Osteoblast (primary cell): ENCODE measurements at regions not wholly inside any gene's neighbourhood (a gene's known extent, or its start where the extent isn't known, plus 50 kb on each side); places are given as distances from the start of the nearest gene placed in this dataset.
"Not testable (repeated sequence)": the region's sequence is repeated elsewhere in the genome, so short reads cannot be mapped to it uniquely, and the experiment has no call there.

Experiments
- DNase-seq: peaks from one replicate; pipeline ENCODE4 v3.0.0; 2011; ENCODE audit warnings: low spot score, mixed read lengths; ENCODE audit not compliant: insufficient read length; ENCODE audit errors: missing footprints
- H2AFZ ChIP-seq: 2 replicates; pipeline ENCODE4 v1.6.0; 2011; ENCODE audit warnings: mild to moderate bottlenecking, low read length
- H3K27ac ChIP-seq: 2 replicates; pipeline ENCODE4 v1.5.1; 2011; ENCODE audit warnings: mild to moderate bottlenecking, low read depth, low read length, moderate library complexity
- H3K27me3 ChIP-seq: 2 replicates; pipeline ENCODE4 v1.6.0; 2012; ENCODE audit warnings: mild to moderate bottlenecking, control low read depth, inconsistent platforms, low read length, moderate library complexity; ENCODE audit not compliant: insufficient read depth
- H3K36me3 ChIP-seq: 2 replicates; pipeline ENCODE4 v1.5.1; 2011; ENCODE audit warnings: mild to moderate bottlenecking, low read length, control low read depth, moderate library complexity; ENCODE audit not compliant: insufficient read depth
- H3K4me1 ChIP-seq: 2 replicates; pipeline ENCODE4 v1.5.1; 2011; ENCODE audit warnings: mild to moderate bottlenecking, low read length, control low read depth, moderate library complexity; ENCODE audit not compliant: insufficient read depth
- H3K4me2 ChIP-seq: 2 replicates; pipeline ENCODE4 v1.6.0; 2011; ENCODE audit warnings: mild to moderate bottlenecking, low read length; ENCODE audit not compliant: insufficient read depth
- H3K4me3 ChIP-seq: fragments of 200-600 bp; sonication (generic); 3 replicates; pipeline ENCODE4 v1.5.1; 2012; ENCODE audit warnings: mild to moderate bottlenecking, low read length, inconsistent platforms; ENCODE audit not compliant: insufficient read depth
- H3K79me2 ChIP-seq: 2 replicates; pipeline ENCODE4 v1.6.0; 2012; ENCODE audit warnings: mild to moderate bottlenecking, low read length, control low read depth, inconsistent platforms; ENCODE audit not compliant: insufficient read depth
- H3K9me3 ChIP-seq: 2 replicates; pipeline ENCODE4 v1.5.1; 2011; ENCODE audit warnings: low read depth, low read length, control low read depth
- H4K20me1 ChIP-seq: 2 replicates; pipeline ENCODE4 v1.6.0; 2012; ENCODE audit warnings: mild to moderate bottlenecking, low read length, control low read depth; ENCODE audit not compliant: insufficient read depth
- CTCF ChIP-seq: IDR thresholded peaks from 2 replicates; pipeline ENCODE4 v1.5.1; 2011; ENCODE audit warnings: mild to moderate bottlenecking, low read depth, low read length, moderate library complexity; ENCODE audit errors: extremely low read depth

DNA sequence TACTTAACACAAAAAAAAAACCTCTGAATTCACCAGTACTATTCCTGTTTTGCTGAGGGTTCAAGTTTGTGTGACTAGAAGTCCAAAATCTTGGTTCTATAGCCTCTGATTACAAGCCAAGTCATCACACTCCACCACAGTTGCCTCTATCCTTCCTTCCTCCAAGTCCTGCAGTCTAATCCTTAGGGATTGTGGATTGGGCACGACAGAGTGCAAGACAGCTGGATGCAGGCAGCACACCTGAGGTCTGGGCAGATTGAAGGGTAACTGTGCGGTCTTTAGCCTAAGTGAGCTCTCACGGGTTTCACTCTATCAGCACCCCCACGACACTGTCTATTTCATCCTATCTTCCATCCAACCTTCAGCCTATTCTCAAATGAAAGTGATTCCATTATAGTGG is 299.4 kb upstream of the ID2 start:
- no peak for TF ChIP-seq CTCF
- Histone ChIP-seq H3K4me3 (no peak overlapping the region), H3K4me1 (no peaks in the 10 kb centered on the region), H4K20me1 (no peaks in the 10 kb centered on the region), H3K36me3 (no peaks in the 10 kb centered on the region), H3K27ac (no peak overlapping the region), H2AFZ (no peak overlapping the region), H3K79me2 (no peaks in the 10 kb centered on the region), H3K27me3 (no peaks in the 10 kb centered on the region), H3K4me2 (no peak overlapping the region), H3K9me3 (no peaks in the 10 kb centered on the region)
- no peak for DNase-seq

DNA sequence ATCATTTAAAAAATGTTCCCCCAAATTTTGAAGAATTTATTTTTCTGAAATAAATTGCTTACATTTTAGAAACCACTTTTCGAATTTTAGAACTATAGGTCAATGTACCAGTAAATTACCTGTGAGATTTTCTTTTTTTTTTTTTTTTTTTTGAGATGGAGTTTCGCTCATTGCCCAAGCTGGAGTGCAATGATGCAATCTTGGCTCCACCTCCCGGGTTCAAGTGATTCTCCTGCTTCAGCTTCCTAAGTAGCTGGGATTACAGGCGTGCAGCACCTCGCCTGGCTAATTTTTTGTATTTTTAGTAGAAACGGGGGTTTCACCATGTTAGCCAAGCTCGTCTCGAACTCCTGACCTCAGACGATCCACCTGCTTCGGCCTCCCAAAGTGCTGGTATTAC is 295.1 kb upstream of the ID2 start:
- DNase-seq: not testable (repeated sequence)

GRCh38 chr2:8388781-8389180 is 293.1 kb upstream of the ID2 start:
- Histone ChIP-seq H3K27ac (no peak overlapping the region), H3K36me3 (no peaks in the 10 kb centered on the region), H3K4me2 (no peak overlapping the region), H3K79me2 (no peaks in the 10 kb centered on the region), H3K27me3 (no peaks in the 10 kb centered on the region), H3K9me3 (no peaks in the 10 kb centered on the region), H2AFZ (no peak overlapping the region), H4K20me1 (no peaks in the 10 kb centered on the region), H3K4me3 (no peak overlapping the region), H3K4me1 (peaks cover 4% of the 10 kb centered on the region)
- no peak for DNase-seq
- no peak for TF ChIP-seq CTCF

More for the DNA sequence above, 295.1 kb upstream of the ID2 start:
- H3K4me3 ChIP-seq, H3K79me2 ChIP-seq, H4K20me1 ChIP-seq, H3K4me1 ChIP-seq, H3K36me3 ChIP-seq, H3K27ac ChIP-seq, H2AFZ ChIP-seq, H3K9me3 ChIP-seq, H3K27me3 ChIP-seq, H3K4me2 ChIP-seq: not testable (repeated sequence)

GRCh38 chr2:8389431-8390108 is 292.3 kb upstream of the ID2 start:
- H3K4me2 ChIP-seq: no peak overlapping the region
- peaks cover 4% of the 10 kb centered on the region for H3K4me1 ChIP-seq
- H3K79me2 ChIP-seq: no peaks in the 10 kb centered on the region
- no peaks in the 10 kb centered on the region for H3K9me3 ChIP-seq
- no peaks in the 10 kb centered on the region for H4K20me1 ChIP-seq
- no peaks in the 10 kb centered on the region for H3K36me3 ChIP-seq
- DNase-seq: no peak
- H3K27me3 ChIP-seq: no peaks in the 10 kb centered on the region
- H3K27ac ChIP-seq: no peak overlapping the region
- H2AFZ ChIP-seq: no peak overlapping the region
- H3K4me3 ChIP-seq: no peak overlapping the region
- no peak for TF ChIP-seq CTCF
